Karpas-422 (cell line): ENCODE measurements at regions not wholly inside any gene's neighbourhood (a gene's known extent, or its start where the extent isn't known, plus 50 kb on each side); places are given as distances from the start of the nearest gene placed in this dataset. TPM values are rescaled to one million over a fixed set of nuclear protein-coding genes. Genes with fewer than 3 reads are reported as not detected.
A peak's percentile ranks its signal among the peaks of the same experiment; 100 is the strongest.

Source experiments
- DNase-seq: peaks from one replicate; pipeline ENCODE4 v3.0.0-alpha.2; 2015
- H2AFZ ChIP-seq: fragments of 200-600 bp; sonication (generic); 2 replicates; pipeline ENCODE4 v1.6.1; 2014; ENCODE audit warnings: antibody characterized with exemption, low read length, mixed read lengths
- H3K27ac ChIP-seq: fragments of 200-600 bp; sonication (generic); 2 replicates; pipeline ENCODE4 v1.5.1; 2014; ENCODE audit warnings: mild to moderate bottlenecking, low read length, moderate library complexity
- H3K27me3 ChIP-seq: fragments of 200-600 bp; sonication (generic); 2 replicates; pipeline ENCODE4 v1.6.1; 2014; ENCODE audit warnings: low read length, mixed read lengths
- H3K36me3 ChIP-seq: fragments of 200-600 bp; sonication (generic); 2 replicates; pipeline ENCODE4 v1.6.1; 2014; ENCODE audit warnings: low read length, mixed read lengths; ENCODE audit not compliant: insufficient read depth
- H3K4me1 ChIP-seq: fragments of 200-600 bp; sonication (generic); 2 replicates; pipeline ENCODE4 v1.6.1; 2014; ENCODE audit warnings: mild to moderate bottlenecking, low read length, mixed read lengths
- H3K4me2 ChIP-seq: fragments of 200-600 bp; sonication (generic); 2 replicates; pipeline ENCODE4 v1.6.1; 2014; ENCODE audit warnings: low read length, low read depth, mild to moderate bottlenecking; ENCODE audit not compliant: poor library complexity, severe bottlenecking
- H3K4me3 ChIP-seq: fragments of 200-600 bp; sonication (generic); 2 replicates; pipeline ENCODE4 v1.5.1; 2014; ENCODE audit warnings: mild to moderate bottlenecking, antibody characterized with exemption, low read length, mixed read lengths
- H3K79me2 ChIP-seq: fragments of 200-600 bp; sonication (generic); 2 replicates; pipeline ENCODE4 v1.6.1; 2014; ENCODE audit warnings: mild to moderate bottlenecking, low read length, mixed read lengths
- H3K9ac ChIP-seq: fragments of 200-600 bp; sonication (generic); 2 replicates; pipeline ENCODE4 v1.6.0; 2014; ENCODE audit warnings: low read length
- H3K9me2 ChIP-seq: fragments of 200-600 bp; sonication (generic), shearing (Covaris generic); replicated peaks from 2 replicates; pipeline ENCODE4 v1.6.0; 2014; ENCODE audit warnings: mild to moderate bottlenecking, low read length, moderate library complexity; ENCODE audit not compliant: insufficient read depth
- H3K9me3 ChIP-seq: fragments of 300-700, 200-600 bp; sonication (generic); 2 replicates; pipeline ENCODE4 v1.6.1; 2014; ENCODE audit warnings: low read length, mixed read lengths
- H4K20me1 ChIP-seq: fragments of 200-600 bp; sonication (generic); 2 replicates; pipeline ENCODE4 v1.6.1; 2014; ENCODE audit warnings: mild to moderate bottlenecking, antibody characterized with exemption, low read length, low read depth; ENCODE audit not compliant: insufficient read depth
- small RNA-seq: library from RNA; depleted of rRNA; stranded (forward); fragments of <200 nt; gene quantifications from one replicate; pipeline ENCODE3, GENCODE V24; 2014

DNA sequence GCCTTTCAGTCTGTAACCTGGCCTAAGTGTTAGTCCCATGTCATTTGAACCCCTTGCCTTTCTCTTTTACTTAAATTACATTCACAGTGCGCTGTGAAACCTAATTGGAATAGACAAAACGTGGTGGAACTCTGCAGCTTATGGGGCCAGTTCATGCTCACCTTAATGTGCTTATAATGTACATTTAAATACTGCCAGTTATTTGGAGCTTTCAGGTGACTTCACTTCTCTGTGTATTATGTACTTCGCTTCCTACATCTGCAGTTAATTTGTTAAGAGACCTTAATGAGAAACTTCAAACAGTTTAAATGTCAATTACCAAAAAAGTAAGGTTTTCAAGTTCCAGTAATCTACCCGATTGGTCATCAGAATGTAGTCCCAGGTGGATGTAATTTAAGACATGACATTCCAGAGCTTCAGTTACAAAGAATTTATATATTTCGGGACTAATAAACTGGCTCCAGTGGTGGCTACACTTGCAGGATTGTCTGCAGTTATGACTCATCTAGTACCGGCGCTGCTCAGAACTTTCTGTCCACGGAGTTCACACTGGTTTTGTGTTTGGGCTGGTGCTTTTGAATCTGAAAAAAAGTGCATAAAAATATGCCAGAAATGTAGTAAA is 125.3 kb downstream of the TM9SF2 start:
- no peaks in the 10 kb centered on the region for H3K27me3 ChIP-seq
- no peak overlapping the region for H3K9ac ChIP-seq
- no peak overlapping the region for H3K4me3 ChIP-seq
- peaks cover 16% of the 10 kb centered on the region for H4K20me1 ChIP-seq
- H3K27ac ChIP-seq: no peak overlapping the region
- no peak for DNase-seq
- no peak overlapping the region for H3K4me2 ChIP-seq
- no peak overlapping the region for H2AFZ ChIP-seq
- no peaks in the 10 kb centered on the region for H3K9me3 ChIP-seq
- no peaks in the 10 kb centered on the region for H3K79me2 ChIP-seq
- peaks cover 7% of the 10 kb centered on the region for H3K4me1 ChIP-seq
- H3K9me2 ChIP-seq: no peaks in the 10 kb centered on the region
- H3K36me3 ChIP-seq: no peaks in the 10 kb centered on the region

DNA sequence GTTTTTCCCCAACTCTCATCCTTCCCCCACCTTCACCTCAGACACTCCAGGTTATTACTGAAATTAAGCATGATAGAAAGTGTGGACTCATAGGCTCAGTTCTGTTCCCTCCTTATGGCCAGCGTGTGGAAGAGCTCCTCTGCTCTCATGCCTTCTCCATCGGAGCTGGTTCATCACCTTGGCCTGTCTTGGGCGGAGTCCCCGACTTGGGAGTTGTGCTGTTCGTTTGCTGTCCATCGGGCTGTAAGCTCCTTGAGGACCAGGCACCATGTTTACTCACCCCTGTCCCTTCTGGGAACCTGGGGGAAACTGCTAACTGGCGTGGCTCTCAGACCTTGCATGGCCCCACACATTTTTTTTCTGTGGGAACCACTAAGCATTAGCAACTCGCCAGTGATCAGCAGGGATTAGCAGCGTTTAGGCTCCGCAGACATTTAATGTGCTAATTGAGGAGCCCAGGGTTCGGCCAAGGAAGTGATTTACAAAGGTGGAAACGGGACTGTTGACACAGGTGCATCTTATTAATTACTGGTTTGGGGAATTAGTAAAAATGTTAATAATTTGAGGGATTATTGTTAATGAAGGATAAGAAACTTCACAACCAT is 123.8 kb downstream of the TM9SF2 start:
- Histone ChIP-seq H4K20me1 (peaks cover 16% of the 10 kb centered on the region), H3K4me1 (no peaks in the 10 kb centered on the region), H3K4me2 (no peak overlapping the region), H3K27me3 (no peaks in the 10 kb centered on the region), H3K27ac (no peak overlapping the region), H3K9me3 (no peaks in the 10 kb centered on the region), H3K79me2 (no peaks in the 10 kb centered on the region), H3K36me3 (no peaks in the 10 kb centered on the region), H2AFZ (no peak overlapping the region), H3K4me3 (no peak overlapping the region), H3K9me2 (no peaks in the 10 kb centered on the region), H3K9ac (no peak overlapping the region)
- DNase-seq: no peak

DNA sequence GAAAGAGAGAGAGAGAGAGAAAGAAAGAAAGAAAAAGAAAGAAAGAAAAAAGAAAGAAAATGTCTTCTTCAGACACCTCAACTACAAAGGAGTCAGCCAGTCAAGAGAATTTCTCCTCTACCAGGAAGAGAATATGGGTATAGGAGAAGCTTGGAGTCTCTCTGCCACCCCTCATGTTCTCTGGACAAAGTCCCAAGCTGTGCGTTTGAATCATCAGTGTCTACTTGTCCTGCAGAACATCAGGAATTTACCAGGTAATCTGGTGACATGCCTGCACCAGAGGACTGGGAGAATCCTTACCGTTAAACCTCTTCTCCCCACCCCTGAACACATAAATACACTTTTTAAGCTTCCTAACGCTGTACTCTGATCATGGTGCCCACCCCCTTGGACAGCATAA is 119.5 kb downstream of the TM9SF2 start:
- Histone ChIP-seq H2AFZ (no peak overlapping the region), H3K79me2 (no peaks in the 10 kb centered on the region), H3K27ac (no peak overlapping the region), H3K27me3 (no peaks in the 10 kb centered on the region), H3K9me3 (no peaks in the 10 kb centered on the region), H3K9me2 (no peaks in the 10 kb centered on the region), H3K9ac (no peak overlapping the region), H3K4me3 (no peak overlapping the region), H3K36me3 (no peaks in the 10 kb centered on the region), H3K4me1 (peaks cover 6% of the 10 kb centered on the region), H4K20me1 (peaks cover 9% of the 10 kb centered on the region), H3K4me2 (no peak overlapping the region)
- no peak for DNase-seq

DNA sequence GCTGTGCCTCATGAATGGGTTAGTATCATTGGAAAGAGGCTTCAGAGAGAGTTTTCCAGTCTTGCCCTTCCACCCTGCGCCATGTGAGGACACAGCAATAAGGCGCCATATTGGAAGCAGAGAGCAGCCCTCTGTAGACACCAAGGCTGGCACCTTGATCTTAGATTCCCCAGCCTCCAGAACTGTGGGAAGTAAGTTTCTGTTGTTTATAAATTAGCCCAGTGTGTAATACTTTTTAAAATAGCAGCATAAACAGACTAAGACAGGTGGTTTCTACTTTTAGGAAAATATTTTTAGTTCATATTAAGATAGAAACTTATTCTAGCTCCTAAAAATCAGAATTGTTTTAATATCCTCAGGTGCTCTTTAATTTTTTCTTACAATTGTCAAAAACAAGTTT is 117.9 kb downstream of the TM9SF2 start:
- H2AFZ ChIP-seq: no peak overlapping the region

DNA sequence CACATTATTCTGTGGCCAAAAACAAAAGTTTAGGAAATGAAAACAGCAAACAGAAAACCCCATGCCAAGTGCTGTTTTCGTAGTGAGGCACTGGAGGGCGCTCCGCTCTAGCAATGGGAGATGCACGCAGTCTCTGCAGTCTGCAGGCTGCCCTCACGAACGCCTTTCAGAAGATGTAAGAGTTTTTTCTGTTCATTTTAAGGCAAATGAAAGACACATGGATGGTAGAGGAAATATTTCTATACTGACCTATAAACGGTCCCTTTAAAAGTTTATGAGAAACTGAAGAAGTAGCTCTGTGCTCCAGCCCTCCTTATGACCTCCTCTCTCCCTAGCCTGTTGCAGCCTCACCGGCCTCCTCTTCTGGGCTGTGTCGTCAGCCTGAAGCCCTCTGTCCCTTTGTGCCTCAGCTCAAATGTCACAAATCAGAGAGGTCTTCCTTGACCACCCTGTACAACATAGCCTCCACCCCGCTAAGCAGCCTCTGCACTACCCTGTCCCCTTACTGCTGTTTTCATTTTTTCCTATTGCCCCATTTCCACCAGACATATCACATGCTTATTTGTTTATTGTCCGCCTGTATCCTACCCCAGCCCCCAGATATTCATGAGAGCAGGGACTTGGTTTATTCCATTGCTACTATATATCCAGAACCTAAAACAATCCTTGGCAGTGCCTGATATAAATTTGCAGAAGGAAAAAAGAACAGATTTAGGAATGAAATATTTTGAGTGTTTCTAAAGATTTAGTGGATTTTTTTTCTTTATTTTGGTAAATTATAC is 116.4 kb downstream of the TM9SF2 start:
- H3K4me2 ChIP-seq: no peak overlapping the region
- no peaks in the 10 kb centered on the region for H3K79me2 ChIP-seq
- peak; percentile 85 for DNase-seq
- no peaks in the 10 kb centered on the region for H3K27me3 ChIP-seq
- no peaks in the 10 kb centered on the region for H3K9me2 ChIP-seq
- H4K20me1 ChIP-seq: peaks cover 13% of the 10 kb centered on the region
- no peaks in the 10 kb centered on the region for H3K9me3 ChIP-seq
- H3K4me3 ChIP-seq: no peak overlapping the region
- H3K4me1 ChIP-seq: peaks cover 10% of the 10 kb centered on the region
- H3K9ac ChIP-seq: no peak overlapping the region
- H2AFZ ChIP-seq: no peak overlapping the region
- no peaks in the 10 kb centered on the region for H3K36me3 ChIP-seq
- no peak overlapping the region for H3K27ac ChIP-seq

More for the DNA sequence above, 117.9 kb downstream of the TM9SF2 start:
- no peaks in the 10 kb centered on the region for H3K9me2 ChIP-seq
- no peaks in the 10 kb centered on the region for H3K9me3 ChIP-seq
- H3K9ac ChIP-seq: no peak overlapping the region
- no peak overlapping the region for H3K4me3 ChIP-seq
- peaks cover 9% of the 10 kb centered on the region for H3K4me1 ChIP-seq
- no peaks in the 10 kb centered on the region for H3K36me3 ChIP-seq
- H4K20me1 ChIP-seq: peaks cover 13% of the 10 kb centered on the region
- DNase-seq: no peak
- no peak overlapping the region for H3K4me2 ChIP-seq
- H3K27ac ChIP-seq: no peak overlapping the region
- no peaks in the 10 kb centered on the region for H3K27me3 ChIP-seq
- no peaks in the 10 kb centered on the region for H3K79me2 ChIP-seq

DNA sequence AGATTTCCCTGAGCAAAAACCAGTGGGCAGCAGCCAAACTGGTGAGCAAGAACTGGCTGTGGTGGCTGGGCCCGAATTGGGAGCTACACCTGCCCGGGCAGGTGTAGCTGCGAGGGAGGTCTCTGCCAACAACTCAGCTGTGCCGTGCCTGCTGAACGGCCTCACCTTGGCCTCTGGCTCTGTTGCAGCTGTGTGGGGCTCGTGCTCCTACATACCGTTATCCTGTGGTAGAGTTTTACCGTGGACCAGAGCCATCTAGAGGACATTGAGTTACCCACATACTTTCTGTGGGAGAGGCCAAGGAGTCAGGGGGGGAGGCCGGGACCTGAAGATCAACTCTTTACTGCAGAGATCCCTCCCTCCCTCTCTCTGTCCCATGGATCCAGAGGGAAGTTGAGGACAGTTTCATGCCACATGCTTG is 113.2 kb downstream of the TM9SF2 start:
- no peak overlapping the region for H3K9ac ChIP-seq
- H3K36me3 ChIP-seq: no peaks in the 10 kb centered on the region
- H3K4me2 ChIP-seq: no peak overlapping the region
- no peaks in the 10 kb centered on the region for H3K9me3 ChIP-seq
- H3K27me3 ChIP-seq: no peaks in the 10 kb centered on the region
- H3K9me2 ChIP-seq: no peaks in the 10 kb centered on the region
- no peak overlapping the region for H2AFZ ChIP-seq
- no peak overlapping the region for H3K27ac ChIP-seq
- no peaks in the 10 kb centered on the region for H3K79me2 ChIP-seq
- H4K20me1 ChIP-seq: peaks cover 17% of the 10 kb centered on the region; the same call in 1 of the 2 replicates
- no peak overlapping the region for H3K4me3 ChIP-seq
- H3K4me1 ChIP-seq: peaks cover 16% of the 10 kb centered on the region
- DNase-seq: peak; percentile 77

Small RNA genes in the stretch of these regions (small RNA-seq; reads per million reads assigned to genes)
- gene MIR4306 (not detected), gene RF00402 (not detected)
